ENCODE measurements at regions not wholly inside any gene's neighbourhood (a gene's known extent, or its start where the extent isn't known, plus 50 kb on each side); places are given as distances from the start of the nearest gene placed in this dataset.

GRCh38 chr13:24625870-24626849, 54.0 kb upstream of the ATP12A start:
- H3K9me3 ChIP-seq, result no peaks in the 10 kb centered on the region
- peak overlapping the region in 3 of 4 donors; percentile 19 to 55 (median 40) for H3K27ac ChIP-seq
- H3K27me3 ChIP-seq, result no peaks in the 10 kb centered on the region
- peak; percentile 20 for ATAC-seq
- WGBS, 2 donors (ENCODE audit: low coverage in 1 of 2), result 73 to 93% methylated on average over 5 to 6 of the region's 9 CpGs
- H3K36me3 ChIP-seq, result no peaks in the 10 kb centered on the region
- TF ChIP-seq EP300 (IDR thresholded peaks at IDR 0.05) (no peak), POLR2A (IDR thresholded peaks at IDR 0.05) (no peak), CTCF (IDR thresholded peaks at IDR 0.05) (no peak), POLR2AphosphoS5 (IDR thresholded peaks at IDR 0.05) (no peak)
- no peak overlapping the region for H3K4me3 ChIP-seq
- peaks cover 0 to 9% (median 0%) of the 10 kb centered on the region in 3 donors for H3K4me1 ChIP-seq

- 66 to 90% methylated on average over 2 to 11 of the region's 25 CpGs for WGBS, 2 donors (ENCODE audit: low coverage in 1 of 2)
- H3K4me1 ChIP-seq, result peaks cover 0 to 9% (median 0%) of the 10 kb centered on the region in 3 donors
- H3K27me3 ChIP-seq, result no peaks in the 10 kb centered on the region
- no peaks in the 10 kb centered on the region for H3K36me3 ChIP-seq
- H3K4me3 ChIP-seq, result no peak overlapping the region
- no peak for ATAC-seq
- no peaks in the 10 kb centered on the region for H3K9me3 ChIP-seq
- TF ChIP-seq EP300 (IDR thresholded peaks at IDR 0.05), result no peak
- TF ChIP-seq POLR2AphosphoS5 (IDR thresholded peaks at IDR 0.05), result no peak
- TF ChIP-seq CTCF (IDR thresholded peaks at IDR 0.05), result peak in 1 of 4 experiments; percentile 30
- H3K27ac ChIP-seq, result no peak overlapping the region
Measured at GRCh38 chr13:24627090-24627714, 53.0 kb upstream of the ATP12A start.

GRCh38 chr13:24627946-24628345, 52.3 kb upstream of the ATP12A start:
- Histone ChIP-seq H3K9me3 (no peaks in the 10 kb centered on the region), H3K4me1 (peaks cover 0 to 9% (median 0%) of the 10 kb centered on the region in 3 donors), H3K36me3 (no peaks in the 10 kb centered on the region), H3K27ac (no peak overlapping the region), H3K4me3 (no peak overlapping the region), H3K27me3 (no peaks in the 10 kb centered on the region)
- WGBS, 2 donors (ENCODE audit: low coverage in 1 of 2), result 79% methylated on average over 2 of the region's 9 CpGs; no CpG with 5 or more reads in 1 of the 2 donors
- ATAC-seq, result no peak
- TF ChIP-seq POLR2A (IDR thresholded peaks at IDR 0.05) (no peak), POLR2AphosphoS5 (IDR thresholded peaks at IDR 0.05) (no peak), EP300 (IDR thresholded peaks at IDR 0.05) (no peak), CTCF (IDR thresholded peaks at IDR 0.05) (no peak)

DNA sequence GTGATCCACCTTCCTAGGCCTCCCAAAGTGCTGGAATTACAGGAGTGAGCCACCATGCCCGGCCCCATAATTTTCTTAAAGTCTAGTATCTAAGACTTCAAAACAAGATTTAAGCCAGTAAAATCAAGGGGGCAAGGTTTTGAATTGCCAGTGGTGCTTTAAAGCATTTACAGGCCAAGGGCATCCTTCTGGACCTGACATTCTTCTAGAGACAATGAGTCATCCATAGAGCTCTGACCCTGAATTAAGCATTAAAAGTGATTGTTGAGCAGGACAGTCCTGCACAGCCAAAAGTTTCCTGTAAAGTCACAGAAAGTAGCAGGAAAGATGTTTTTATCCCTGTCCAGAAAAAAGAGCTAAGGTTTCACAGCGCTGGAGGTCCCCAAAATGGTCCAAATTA, 50.9 kb upstream of the ATP12A start:
- Histone ChIP-seq H3K4me3 (no peak overlapping the region), H3K27me3 (no peaks in the 10 kb centered on the region), H3K36me3 (no peaks in the 10 kb centered on the region), H3K9me3 (no peaks in the 10 kb centered on the region), H3K27ac (no peak overlapping the region), H3K4me1 (peaks cover 0 to 9% (median 0%) of the 10 kb centered on the region in 3 donors)
- 72 to 100% methylated on average over 1 of the region's 2 CpGs for WGBS, 2 donors (ENCODE audit: low coverage in 1 of 2)
- TF ChIP-seq CTCF (IDR thresholded peaks at IDR 0.05) (no peak), EP300 (IDR thresholded peaks at IDR 0.05) (no peak), POLR2AphosphoS5 (IDR thresholded peaks at IDR 0.05) (no peak), POLR2A (IDR thresholded peaks at IDR 0.05) (no peak)
- ATAC-seq, result no peak

Measured in gastroesophageal sphincter (tissue), 4 donors.